H9 (cell line): ENCODE measurements at regions not wholly inside any gene's neighbourhood (a gene's known extent, or its start where the extent isn't known, plus 50 kb on each side); places are given as distances from the start of the nearest gene placed in this dataset.

Source experiments
- DNase-seq: peaks from one replicate; pipeline ENCODE4 v3.0.0-alpha.2; 2017
- H2AFZ ChIP-seq: one replicate; pipeline ENCODE4 v1.6.1; 2013; ENCODE audit warnings: mild to moderate bottlenecking, low read length, control low read depth, moderate library complexity
- H2AK5ac ChIP-seq: 2 replicates; pipeline ENCODE4 v1.6.1; 2013; ENCODE audit warnings: low read length, control low read depth, mixed read lengths; ENCODE audit not compliant: insufficient read length
- H2BK120ac ChIP-seq: one replicate; pipeline ENCODE4 v1.6.1; 2013; ENCODE audit warnings: low read depth, mild to moderate bottlenecking, low read length, control low read depth, inconsistent platforms; ENCODE audit not compliant: poor library complexity, severe bottlenecking
- H2BK12ac ChIP-seq: 2 replicates; pipeline ENCODE4 v1.6.1; 2013; ENCODE audit warnings: low read length, control low read depth, mixed read lengths, low read depth; ENCODE audit not compliant: insufficient read length
- H2BK15ac ChIP-seq: 2 replicates; pipeline ENCODE4 v1.6.1; 2013; ENCODE audit warnings: low read depth, low read length, control low read depth
- H2BK20ac ChIP-seq: one replicate; pipeline ENCODE4 v1.6.1; 2013; ENCODE audit warnings: low read depth, mild to moderate bottlenecking, low read length, control low read depth, inconsistent platforms; ENCODE audit not compliant: poor library complexity, severe bottlenecking
- H2BK5ac ChIP-seq: 2 replicates; pipeline ENCODE4 v1.6.1; 2013; ENCODE audit warnings: low read length, control low read depth, mixed read lengths; ENCODE audit not compliant: insufficient read length
- H3K14ac ChIP-seq: 2 replicates; pipeline ENCODE4 v1.6.1; 2013; ENCODE audit warnings: low read length, control low read depth; ENCODE audit not compliant: insufficient read depth
- H3K18ac ChIP-seq: 2 replicates; pipeline ENCODE4 v1.6.1; 2013; ENCODE audit warnings: low read depth, mild to moderate bottlenecking, mixed read lengths, low read length, control low read depth; ENCODE audit not compliant: insufficient read length
- H3K23ac ChIP-seq: 2 replicates; pipeline ENCODE4 v1.6.1; 2013; ENCODE audit warnings: low read length, control low read depth, mixed read lengths, low read depth; ENCODE audit not compliant: insufficient read length
- H3K23me2 ChIP-seq: 2 replicates; pipeline ENCODE4 v1.6.1; 2013; ENCODE audit warnings: low read depth, mild to moderate bottlenecking, mixed read lengths, low read length, control low read depth; ENCODE audit not compliant: insufficient read length, poor library complexity, severe bottlenecking
- H3K27ac ChIP-seq: 2 replicates; pipeline ENCODE4 v1.5.1; 2013; ENCODE audit warnings: low read length, control low read depth, mixed read lengths, low read depth; ENCODE audit not compliant: insufficient read length
- H3K27me3 ChIP-seq: 2 replicates; pipeline ENCODE4 v1.6.1; 2013; ENCODE audit warnings: low read length, control low read depth, inconsistent platforms; ENCODE audit not compliant: insufficient read depth
- H3K4ac ChIP-seq: 2 replicates; pipeline ENCODE4 v1.6.1; 2013; ENCODE audit warnings: low read depth, mild to moderate bottlenecking, control low read depth, inconsistent platforms, low read length, moderate library complexity
- H3K4me1 ChIP-seq: 2 replicates; pipeline ENCODE4 v1.6.1; 2013; ENCODE audit warnings: low read length, control low read depth, inconsistent platforms; ENCODE audit not compliant: insufficient read depth
- H3K4me2 ChIP-seq: 2 replicates; pipeline ENCODE4 v1.6.1; 2013; ENCODE audit warnings: low read length, control low read depth, mixed read lengths; ENCODE audit not compliant: insufficient read length, insufficient read depth
- H3K56ac ChIP-seq: 2 replicates; pipeline ENCODE4 v1.6.1; 2013; ENCODE audit warnings: low read depth, mild to moderate bottlenecking, mixed read lengths, low read length, control low read depth; ENCODE audit not compliant: insufficient read length
- H3K79me1 ChIP-seq: 2 replicates; pipeline ENCODE4 v1.6.1; 2013; ENCODE audit warnings: low read depth, mild to moderate bottlenecking, moderate library complexity, low read length, control low read depth, inconsistent platforms; ENCODE audit not compliant: insufficient read depth, poor library complexity, severe bottlenecking
- H3K79me2 ChIP-seq: 2 replicates; pipeline ENCODE4 v1.6.1; 2013; ENCODE audit warnings: low read length, control low read depth, inconsistent platforms; ENCODE audit not compliant: insufficient read depth
- H3K9ac ChIP-seq: 2 replicates; pipeline ENCODE4 v1.6.1; 2013; ENCODE audit warnings: low read length, control low read depth, mixed read lengths; ENCODE audit not compliant: insufficient read length; ENCODE audit errors: extremely low read depth
- H3K9me3 ChIP-seq: one replicate; pipeline ENCODE4 v1.6.1; 2013; ENCODE audit warnings: low read depth, low read length, inconsistent platforms; ENCODE audit not compliant: control insufficient read depth
- H3T11ph ChIP-seq: one replicate; pipeline ENCODE4 v1.6.1; 2013; ENCODE audit warnings: mild to moderate bottlenecking, low read length, control low read depth, inconsistent platforms
- H4K20me1 ChIP-seq: one replicate; pipeline ENCODE4 v1.6.1; 2013; ENCODE audit not compliant: control insufficient read depth, insufficient read length, insufficient read depth
- H4K5ac ChIP-seq: 2 replicates; pipeline ENCODE4 v1.6.1; 2013; ENCODE audit warnings: low read depth, mild to moderate bottlenecking, mixed read lengths, low read length, control low read depth; ENCODE audit not compliant: insufficient read length
- H4K8ac ChIP-seq: replicated peaks from 2 replicates; pipeline ENCODE4 v1.6.1; 2013; ENCODE audit warnings: low read length, control low read depth, mixed read lengths, low read depth; ENCODE audit not compliant: insufficient read length
- H4K91ac ChIP-seq: 2 replicates; pipeline ENCODE4 v1.6.1; 2013; ENCODE audit warnings: low read depth, mild to moderate bottlenecking, moderate library complexity, mixed read lengths, low read length, control low read depth; ENCODE audit not compliant: insufficient read length
- H3K27ac Mint-ChIP-seq, 3 experiments: 2 replicates in 2 of 3; 3 replicates in 1 of 3; pipeline ENCODE4 v1.8.0; 2020 to 2021; ENCODE audit warnings: mixed read lengths in 3 of 3, mild to moderate bottlenecking in 1 of 3, moderate library complexity in 1 of 3
- H3K27me3 Mint-ChIP-seq: 2 replicates; pipeline ENCODE4 v1.8.0; 2021; ENCODE audit warnings: low read depth, mild to moderate bottlenecking, moderate library complexity, mixed read lengths
- H3K36me3 Mint-ChIP-seq, 3 experiments: 2 replicates in 2 of 3; 3 replicates in 1 of 3; pipeline ENCODE4 v1.8.0; 2020 to 2021; ENCODE audit warnings: low read depth in 3 of 3, mixed read lengths in 3 of 3; ENCODE audit not compliant: insufficient read depth in 1 of 3
- H3K4me1 Mint-ChIP-seq, 2 experiments: 2 replicates each; pipeline ENCODE4 v1.8.0; 2020; ENCODE audit warnings: mixed read lengths in 2 of 2
- H3K4me3 Mint-ChIP-seq, 2 experiments: 2 replicates in 1 of 2; 3 replicates in 1 of 2; pipeline ENCODE4 v1.8.0; 2020 to 2021; ENCODE audit warnings: mild to moderate bottlenecking in 2 of 2, mixed read lengths in 2 of 2, moderate library complexity in 1 of 2
- H3K9me3 Mint-ChIP-seq, 2 experiments: 2 replicates in 1 of 2; 3 replicates in 1 of 2; pipeline ENCODE4 v1.8.0; 2020; ENCODE audit warnings: mild to moderate bottlenecking in 2 of 2, mixed read lengths in 2 of 2, moderate library complexity in 1 of 2
- WGBS: extraction: QIAGEN DNeasy Blood & Tissue Kit; methylation state at CpG from one replicate; pipeline ENCODE4 v1.1.7; 2013; ENCODE audit warnings: missing lambda C conversion rate, low lambda C conversion rate, mixed read lengths; ENCODE audit not compliant: insufficient read length; ENCODE audit errors: extremely low coverage; 5-methylcytosine and 5-hydroxymethylcytosine counted together
- TF ChIP-seq, protein P1 (sequence below): fragments of 200-600 bp; sonication (generic); conservative IDR thresholded peaks from 3 replicates; pipeline ENCODE4 v1.8.0; 2021; ENCODE audit warnings: antibody characterized with exemption, mild to moderate bottlenecking

GRCh38 chr14:76931631-76932402 lies 96.7 kb downstream of the IRF2BPL start:
- H3K14ac ChIP-seq = no peak overlapping the region
- H3K4me1 ChIP-seq = peaks cover 10% of the 10 kb centered on the region; the same call in 1 of the 2 replicates
- H4K5ac ChIP-seq = no peak overlapping the region
- no peak overlapping the region for H4K8ac ChIP-seq
- no peaks in the 10 kb centered on the region for H3K36me3 Mint-ChIP-seq
- H2BK12ac ChIP-seq = no peak overlapping the region
- H3K4ac ChIP-seq = no peak overlapping the region
- no peaks in the 10 kb centered on the region for H4K20me1 ChIP-seq
- no peak overlapping the region for H3K4me3 Mint-ChIP-seq
- no peak overlapping the region for H3K18ac ChIP-seq
- H3K79me1 ChIP-seq = no peaks in the 10 kb centered on the region
- H3K56ac ChIP-seq = no peak overlapping the region
- H3K4me1 Mint-ChIP-seq = peaks cover 61 to 65% of the 10 kb centered on the region in 2 experiments
- H3T11ph ChIP-seq = no peak overlapping the region
- no peaks in the 10 kb centered on the region for H3K23me2 ChIP-seq
- TF ChIP-seq, protein P1, sequence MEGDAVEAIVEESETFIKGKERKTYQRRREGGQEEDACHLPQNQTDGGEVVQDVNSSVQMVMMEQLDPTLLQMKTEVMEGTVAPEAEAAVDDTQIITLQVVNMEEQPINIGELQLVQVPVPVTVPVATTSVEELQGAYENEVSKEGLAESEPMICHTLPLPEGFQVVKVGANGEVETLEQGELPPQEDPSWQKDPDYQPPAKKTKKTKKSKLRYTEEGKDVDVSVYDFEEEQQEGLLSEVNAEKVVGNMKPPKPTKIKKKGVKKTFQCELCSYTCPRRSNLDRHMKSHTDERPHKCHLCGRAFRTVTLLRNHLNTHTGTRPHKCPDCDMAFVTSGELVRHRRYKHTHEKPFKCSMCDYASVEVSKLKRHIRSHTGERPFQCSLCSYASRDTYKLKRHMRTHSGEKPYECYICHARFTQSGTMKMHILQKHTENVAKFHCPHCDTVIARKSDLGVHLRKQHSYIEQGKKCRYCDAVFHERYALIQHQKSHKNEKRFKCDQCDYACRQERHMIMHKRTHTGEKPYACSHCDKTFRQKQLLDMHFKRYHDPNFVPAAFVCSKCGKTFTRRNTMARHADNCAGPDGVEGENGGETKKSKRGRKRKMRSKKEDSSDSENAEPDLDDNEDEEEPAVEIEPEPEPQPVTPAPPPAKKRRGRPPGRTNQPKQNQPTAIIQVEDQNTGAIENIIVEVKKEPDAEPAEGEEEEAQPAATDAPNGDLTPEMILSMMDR = no peak
- H2BK5ac ChIP-seq = no peak overlapping the region
- no CpG with 5 or more reads among the region's 9 CpGs for WGBS
- no peak overlapping the region for H2BK120ac ChIP-seq
- no peaks in the 10 kb centered on the region for H3K9me3 ChIP-seq
- H2AK5ac ChIP-seq = no peak overlapping the region
- no peaks in the 10 kb centered on the region for H3K9me3 Mint-ChIP-seq
- H3K4me2 ChIP-seq = no peak overlapping the region
- DNase-seq = no peak
- H3K79me2 ChIP-seq = no peaks in the 10 kb centered on the region
- no peak overlapping the region for H3K27ac ChIP-seq
- H3K27ac Mint-ChIP-seq = no peak overlapping the region
- H3K23ac ChIP-seq = no peak overlapping the region
- no peak overlapping the region for H2BK15ac ChIP-seq
- no peak overlapping the region for H4K91ac ChIP-seq
- no peak overlapping the region for H3K9ac ChIP-seq
- no peak overlapping the region for H2BK20ac ChIP-seq
- H3K27me3 ChIP-seq = no peaks in the 10 kb centered on the region
- H3K27me3 Mint-ChIP-seq = peaks cover 1% of the 10 kb centered on the region
- H2AFZ ChIP-seq = no peak overlapping the region
